Fibroblast of lung (primary cell): ENCODE measurements at regions not wholly inside any gene's neighbourhood (a gene's known extent, or its start where the extent isn't known, plus 50 kb on each side); places are given as distances from the start of the nearest gene placed in this dataset.

ENCODE experiments used
- CTCF ChIP-seq, 2 donors: IDR thresholded peaks in 1 of 2; conservative IDR thresholded peaks in 1 of 2; 1 replicate in 1 of 2; 2 replicates in 1 of 2; pipeline ENCODE4 v1.5.1; 2011 to 2012; ENCODE audit warnings: low read length in 2 of 2, control low read depth in 1 of 2, inconsistent platforms in 1 of 2, low read depth in 1 of 2, mild to moderate bottlenecking in 1 of 2
- EZH2 ChIP-seq: IDR thresholded peaks from 2 replicates; pipeline ENCODE4 v1.5.1; 2012; ENCODE audit warnings: low read length, control low read depth, mild to moderate bottlenecking; ENCODE audit errors: missing control alignments

DNA sequence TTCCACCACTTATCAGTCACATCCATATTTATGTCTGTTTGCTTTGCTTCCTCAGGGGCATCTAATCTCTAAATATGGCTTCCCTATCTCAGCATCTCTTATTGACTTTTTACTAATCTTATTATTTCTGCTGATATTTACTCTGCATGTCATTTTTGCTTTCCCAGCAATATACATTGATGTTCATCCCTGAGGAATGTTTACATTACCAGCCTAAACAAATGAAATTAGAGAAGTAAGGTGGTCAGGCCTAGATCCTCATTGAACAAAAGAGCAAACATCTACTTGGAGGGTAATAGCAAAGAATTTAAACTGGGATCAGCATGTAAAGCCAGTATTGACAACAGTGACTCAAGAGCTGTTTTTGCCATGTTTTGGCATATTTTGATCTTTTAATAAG is 546.4 kb downstream of the MMUT start:
- TF ChIP-seq CTCF (conservative IDR thresholded peaks at IDR 0.05 in 1 of 2, IDR thresholded peaks at IDR 0.05 in 1 of 2; ENCODE audit: low read depth in 1 of 2, low read length in 2 of 2) (no peak), EZH2 (no peak)
